NCI-H2081 (cell line): ENCODE measurements at regions not wholly inside any gene's neighbourhood (a gene's known extent, or its start where the extent isn't known, plus 50 kb on each side); places are given as distances from the start of the nearest gene placed in this dataset.
"Not testable (repeated sequence)": the region's sequence is repeated elsewhere in the genome, so short reads cannot be mapped to it uniquely, and the experiment has no call there.

Experiments
- DNase-seq, 2 experiments: peaks; one replicate each; lab custom pipeline; 2025; lab: John Stamatoyannopoulos, UW

GRCh38 chr13:90798381-90798780, 549.1 kb upstream of the MIR17HG start:
- DNase-seq, result no peak

DNA sequence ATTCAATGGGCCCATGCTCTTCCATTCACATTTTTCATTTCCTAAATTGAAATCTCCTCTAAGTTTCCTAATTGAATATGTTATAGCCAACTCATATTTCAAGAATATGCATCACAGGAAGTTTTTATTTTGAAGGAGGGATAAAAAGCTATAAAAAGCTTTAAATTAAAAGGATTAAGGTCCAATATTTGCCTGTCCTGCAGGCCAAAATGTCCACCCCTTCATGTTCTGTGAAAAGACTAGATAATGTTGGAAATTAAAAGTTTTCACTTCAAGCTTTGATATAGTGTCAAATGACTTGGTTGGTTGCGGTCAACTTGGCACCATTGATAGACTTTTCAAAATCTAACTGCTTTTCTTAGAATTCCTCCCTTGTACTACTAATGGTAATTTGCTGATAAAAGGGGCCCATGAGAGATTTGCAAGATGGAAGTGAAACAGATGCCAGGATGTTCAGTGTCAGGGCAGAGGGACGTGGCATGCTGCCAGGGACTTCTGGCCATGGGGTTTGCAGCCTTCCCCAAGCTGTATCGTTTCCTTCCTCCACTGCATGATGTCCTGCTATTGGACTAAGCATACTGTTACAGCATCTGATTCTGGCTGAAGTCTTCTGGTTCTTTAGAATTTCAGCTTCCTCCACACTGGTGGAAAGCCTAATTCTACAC, 547.3 kb upstream of the MIR17HG start:
- DNase-seq, result no peak

DNA sequence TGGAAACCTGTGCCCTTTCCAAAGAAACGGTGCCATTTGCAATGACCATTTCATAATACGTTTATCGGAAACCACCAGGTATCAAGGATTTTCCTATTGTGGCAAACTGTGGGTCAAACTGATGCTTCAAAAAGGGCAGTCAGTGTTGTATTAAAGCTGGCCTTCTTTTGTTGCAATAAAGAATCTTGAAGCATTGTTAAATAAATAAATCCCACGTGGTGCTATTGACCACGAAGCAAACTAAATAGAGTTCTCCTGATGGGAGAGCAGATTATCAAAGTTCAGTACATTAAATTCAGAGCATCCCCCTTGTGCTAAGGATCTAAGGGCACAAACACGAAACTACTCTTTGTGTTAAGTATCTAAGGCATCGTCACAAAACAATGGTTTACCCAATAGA, 545.9 kb upstream of the MIR17HG start:
- DNase-seq, result no peak

DNA sequence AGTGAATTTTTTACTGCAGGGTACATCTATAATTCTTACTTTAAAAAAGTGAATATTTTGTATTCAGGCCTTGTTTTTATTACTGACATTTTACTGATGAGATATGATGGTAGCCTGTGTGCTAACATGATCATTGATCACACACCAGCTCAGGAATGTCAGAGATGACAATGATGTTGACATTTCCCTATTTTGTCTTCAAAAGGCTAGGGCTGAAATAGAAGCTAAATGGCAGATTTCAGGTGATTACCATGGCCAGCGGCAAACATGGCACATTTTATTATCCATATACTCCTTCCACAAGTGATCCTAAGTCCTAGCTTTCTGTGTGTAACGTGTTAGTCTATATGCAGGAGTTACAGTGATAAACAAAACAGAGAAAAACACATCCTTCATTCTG, 544.3 kb upstream of the MIR17HG start:
- DNase-seq, result no peak

DNA sequence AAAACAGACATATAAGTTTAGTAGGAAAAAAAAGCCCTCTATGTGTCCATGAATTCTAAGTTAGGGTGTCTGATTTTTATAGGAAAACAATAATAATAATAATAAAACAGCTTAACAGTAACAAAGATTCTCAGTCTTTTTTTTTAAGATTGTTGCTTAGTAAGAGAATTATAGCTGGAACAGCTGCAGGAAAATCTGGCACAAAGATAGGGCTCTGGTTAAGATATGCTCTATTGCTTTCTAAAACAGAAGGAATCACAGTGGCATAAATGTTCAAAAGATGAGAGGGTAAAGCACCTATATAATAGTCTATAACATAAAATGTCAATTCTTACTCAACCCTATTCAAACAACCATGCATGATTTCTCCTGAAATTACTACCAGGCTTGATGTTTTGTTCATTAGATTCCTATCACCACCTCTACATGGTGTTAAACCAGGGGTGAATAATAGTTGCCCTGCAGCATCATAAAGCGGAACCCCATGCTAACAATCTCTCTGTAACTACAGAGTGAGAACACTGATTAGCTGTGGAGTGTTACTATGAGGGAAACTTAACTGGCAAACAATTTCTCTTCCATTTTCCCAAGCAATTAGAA, 541.4 kb upstream of the MIR17HG start:
- DNase-seq, result peak in 1 of 2 experiments; percentile 34

- DNase-seq, result no peak
Measured at GRCh38 chr13:90806892-90807291, 540.6 kb upstream of the MIR17HG start.

GRCh38 chr13:90808838-90809237, 538.6 kb upstream of the MIR17HG start:
- no peak for DNase-seq

- DNase-seq, result no peak
Measured at GRCh38 chr13:90824032-90824431, 523.5 kb upstream of the MIR17HG start.

GRCh38 chr13:90826688-90827087, 520.8 kb upstream of the MIR17HG start:
- no peak for DNase-seq

DNA sequence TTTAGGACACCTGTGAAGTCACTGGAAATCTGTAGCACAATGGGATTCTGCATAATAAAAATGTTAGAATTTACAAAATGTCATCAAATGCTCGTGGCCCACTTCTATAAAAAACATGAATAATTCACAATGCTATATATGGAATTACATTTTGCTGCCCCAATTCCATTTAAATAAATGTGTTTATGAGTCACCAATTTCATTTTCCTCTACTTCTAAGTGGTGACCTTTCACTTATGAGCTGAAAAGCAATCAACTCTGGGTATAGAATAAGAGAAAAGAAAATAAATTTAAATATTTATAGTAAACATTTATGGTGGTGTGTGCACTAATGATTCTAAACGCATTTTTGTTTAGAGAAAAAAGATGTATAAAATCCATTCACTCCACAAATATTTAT, 516.7 kb upstream of the MIR17HG start:
- DNase-seq, result no peak

- no peak for DNase-seq
Measured at GRCh38 chr13:90833951-90834350, 513.5 kb upstream of the MIR17HG start.

DNA sequence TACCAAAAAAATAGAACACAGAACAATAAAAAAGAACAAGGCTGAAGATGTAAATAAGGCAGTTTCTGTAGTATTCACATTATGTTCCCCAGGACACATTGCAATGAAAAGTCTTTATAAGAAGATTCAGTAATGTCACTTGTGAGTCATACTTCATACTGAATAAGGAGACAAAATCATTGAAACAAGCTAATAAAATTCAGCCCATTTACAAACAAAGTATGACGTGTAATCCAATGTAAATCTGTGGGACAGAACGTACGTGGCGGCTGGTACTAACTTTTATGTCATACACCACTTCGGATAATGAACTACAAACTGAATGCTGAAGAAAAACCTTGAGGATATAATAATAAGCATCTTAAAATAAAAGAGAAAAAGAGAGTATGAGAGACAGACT, 512.8 kb upstream of the MIR17HG start:
- DNase-seq, result no peak

GRCh38 chr13:90835826-90836225, 511.7 kb upstream of the MIR17HG start:
- DNase-seq, result no peak

DNA sequence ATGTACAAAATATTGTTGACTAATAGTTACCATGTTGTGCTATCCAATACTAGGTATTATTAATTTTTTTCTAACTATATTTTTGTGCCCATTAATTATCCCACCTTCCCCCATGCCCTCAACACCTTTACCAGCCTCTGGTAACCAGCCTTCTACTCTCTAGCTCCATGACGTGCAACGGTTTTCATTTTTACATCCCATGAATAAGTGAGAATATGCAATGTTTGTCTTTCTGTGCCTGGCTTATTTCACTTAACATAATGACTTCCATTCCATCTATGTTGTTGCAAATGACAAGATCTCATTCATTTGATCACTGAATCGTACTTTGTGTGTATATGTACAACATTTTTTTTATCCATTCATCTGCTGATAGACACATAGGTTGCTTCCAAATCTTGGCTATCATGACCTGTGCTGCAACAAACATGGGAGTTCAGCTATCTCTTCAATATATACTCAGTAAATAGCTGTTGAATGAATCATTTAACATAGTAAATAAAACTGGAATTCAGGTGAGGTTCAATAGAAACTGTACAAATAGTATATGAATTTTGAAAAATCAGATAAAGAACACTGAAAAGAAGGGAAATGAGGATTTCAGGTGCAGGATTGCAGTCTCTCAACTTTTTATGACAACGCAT, 509.0 kb upstream of the MIR17HG start:
- DNase-seq, result no peak

- DNase-seq, result no peak
Measured at GRCh38 chr13:90839061-90839460, 508.4 kb upstream of the MIR17HG start.

GRCh38 chr13:90846936-90847335, 500.6 kb upstream of the MIR17HG start:
- DNase-seq, result no peak

GRCh38 chr13:90853666-90854065, 493.8 kb upstream of the MIR17HG start:
- DNase-seq, result not testable (repeated sequence)

DNA sequence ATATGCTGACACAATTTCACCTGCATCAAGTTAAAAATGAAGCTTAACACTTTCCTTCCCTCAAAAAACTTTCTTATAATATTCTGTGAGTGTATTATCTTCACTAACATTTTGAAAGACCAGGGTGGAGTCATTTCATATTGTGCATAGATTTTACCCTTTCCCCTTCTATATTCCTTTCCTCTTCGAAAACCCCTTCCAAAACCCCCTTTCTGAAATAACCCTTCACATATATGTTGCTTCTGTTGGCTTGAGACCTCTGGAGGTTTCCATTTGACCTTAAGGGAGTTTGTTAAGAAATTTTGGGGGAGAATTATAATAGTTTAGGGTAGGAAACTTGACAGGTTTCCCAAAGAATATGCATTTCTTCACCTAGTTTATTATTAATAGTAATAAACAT, 489.6 kb upstream of the MIR17HG start:
- no peak for DNase-seq

DNA sequence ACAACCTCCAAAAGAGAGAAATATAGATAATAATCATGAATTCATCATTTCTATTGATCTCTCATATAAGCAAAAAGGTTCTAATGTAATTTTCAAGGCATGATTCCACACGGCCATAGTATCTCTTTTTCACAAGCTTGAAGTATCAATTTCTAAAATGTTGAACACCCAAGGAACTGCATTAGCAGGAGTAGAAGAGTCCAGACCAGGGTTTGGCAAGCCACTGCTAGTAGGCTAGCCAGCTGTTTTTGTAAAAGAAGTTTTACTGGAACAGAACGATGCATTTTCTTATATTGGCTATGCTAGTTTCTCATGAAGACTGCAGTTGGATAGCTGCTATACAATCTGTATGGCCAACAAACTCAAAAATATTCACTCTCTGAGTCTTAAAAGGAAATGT, 481.5 kb upstream of the MIR17HG start:
- no peak for DNase-seq

DNA sequence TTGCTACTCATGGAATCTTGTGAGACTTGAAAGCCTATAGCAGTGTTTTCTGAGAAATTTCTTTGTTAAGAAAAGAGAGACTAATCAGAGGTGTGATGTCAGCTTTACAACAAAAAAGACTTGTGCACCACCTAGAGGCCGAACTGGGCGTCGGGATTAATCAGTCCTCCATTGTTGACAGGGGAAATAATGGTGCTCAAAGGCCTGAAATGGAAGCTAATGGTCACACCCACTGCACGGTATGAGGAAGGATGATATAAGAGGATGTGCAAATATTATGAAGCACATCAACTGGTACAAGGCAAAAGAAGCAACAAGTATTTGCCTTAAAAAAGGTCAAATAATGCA, 480.2 kb upstream of the MIR17HG start:
- DNase-seq, result peak; percentile 60 to 78

GRCh38 chr13:90868321-90868920, 479.1 kb upstream of the MIR17HG start:
- peak in 1 of 2 experiments; percentile 8 for DNase-seq

DNA sequence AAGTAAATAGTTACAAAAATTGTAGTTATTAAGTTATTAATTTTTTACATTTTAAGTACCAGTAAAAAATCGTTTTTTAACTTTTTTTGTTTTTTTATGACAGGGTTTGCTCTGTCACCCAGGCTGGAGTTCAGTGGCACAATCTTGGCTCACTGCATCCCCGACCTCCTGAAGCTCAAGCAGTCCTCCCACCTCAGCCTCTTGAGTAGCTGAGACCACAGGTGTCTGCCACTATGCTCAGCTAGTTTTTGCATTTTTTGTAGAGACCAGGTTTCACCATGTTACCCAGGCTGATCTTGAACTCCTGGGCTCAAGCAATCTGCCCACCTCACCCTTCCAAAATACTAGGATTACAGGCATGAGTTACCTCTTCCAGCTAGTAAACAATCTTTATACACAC, 477.9 kb upstream of the MIR17HG start:
- DNase-seq, result no peak

GRCh38 chr13:90872491-90873025, 474.9 kb upstream of the MIR17HG start:
- DNase-seq, result no peak
